GM12864 (cell line): ENCODE measurements at regions not wholly inside any gene's neighbourhood (a gene's known extent, or its start where the extent isn't known, plus 50 kb on each side); places are given as distances from the start of the nearest gene placed in this dataset.

Experiments used
- DNase-seq: peaks from one replicate; pipeline ENCODE4 v3.0.0-alpha.2; 2011; ENCODE audit warnings: low read depth
- H3K4me3 ChIP-seq: 2 replicates; pipeline ENCODE4 v1.5.1; 2011; ENCODE audit warnings: mild to moderate bottlenecking, low read depth, low read length, control low read depth
- TF ChIP-seq, protein P1 (sequence below): IDR thresholded peaks from 2 replicates; pipeline ENCODE4 v1.5.1; 2011; ENCODE audit warnings: low read depth, mild to moderate bottlenecking, moderate library complexity, low read length, control low read depth, inconsistent platforms; ENCODE audit errors: missing control alignments

DNA sequence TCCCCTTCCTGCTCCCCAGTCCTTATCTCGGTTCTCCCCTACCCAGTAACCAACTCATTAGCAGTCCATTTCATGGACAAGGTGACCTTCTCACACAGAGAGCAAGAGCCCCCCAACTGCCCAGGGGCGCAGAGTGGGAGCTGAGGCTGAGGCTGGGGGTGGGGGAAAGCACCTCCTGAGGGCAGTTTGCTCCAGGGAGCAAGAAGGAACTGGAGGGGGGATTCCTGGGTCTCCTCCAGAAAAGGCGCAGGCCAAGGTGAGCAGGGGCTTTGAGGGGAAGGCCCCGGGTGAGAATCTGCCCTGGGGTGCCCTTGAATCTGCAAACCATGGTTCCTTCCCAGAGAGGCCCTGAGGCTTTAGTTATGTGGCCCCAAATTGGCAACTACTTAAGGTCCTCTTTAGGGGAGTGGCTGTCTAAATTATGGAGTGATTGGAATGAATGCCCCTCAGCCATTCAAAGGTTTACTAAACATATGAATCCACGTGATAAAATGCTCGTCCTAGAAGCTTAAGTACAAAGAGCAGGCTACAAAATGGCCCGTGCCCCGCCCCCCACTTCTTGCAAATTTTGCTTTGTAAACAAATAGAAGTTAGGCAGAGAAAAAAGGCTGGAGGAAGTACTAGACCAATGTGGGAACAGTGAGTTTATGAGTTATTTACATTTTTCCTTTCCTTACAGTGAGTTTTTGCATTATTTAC lies 123.5 kb upstream of the HS6ST1 start:
- no peak overlapping the region for H3K4me3 ChIP-seq
- no peak for DNase-seq
- TF ChIP-seq, protein P1, sequence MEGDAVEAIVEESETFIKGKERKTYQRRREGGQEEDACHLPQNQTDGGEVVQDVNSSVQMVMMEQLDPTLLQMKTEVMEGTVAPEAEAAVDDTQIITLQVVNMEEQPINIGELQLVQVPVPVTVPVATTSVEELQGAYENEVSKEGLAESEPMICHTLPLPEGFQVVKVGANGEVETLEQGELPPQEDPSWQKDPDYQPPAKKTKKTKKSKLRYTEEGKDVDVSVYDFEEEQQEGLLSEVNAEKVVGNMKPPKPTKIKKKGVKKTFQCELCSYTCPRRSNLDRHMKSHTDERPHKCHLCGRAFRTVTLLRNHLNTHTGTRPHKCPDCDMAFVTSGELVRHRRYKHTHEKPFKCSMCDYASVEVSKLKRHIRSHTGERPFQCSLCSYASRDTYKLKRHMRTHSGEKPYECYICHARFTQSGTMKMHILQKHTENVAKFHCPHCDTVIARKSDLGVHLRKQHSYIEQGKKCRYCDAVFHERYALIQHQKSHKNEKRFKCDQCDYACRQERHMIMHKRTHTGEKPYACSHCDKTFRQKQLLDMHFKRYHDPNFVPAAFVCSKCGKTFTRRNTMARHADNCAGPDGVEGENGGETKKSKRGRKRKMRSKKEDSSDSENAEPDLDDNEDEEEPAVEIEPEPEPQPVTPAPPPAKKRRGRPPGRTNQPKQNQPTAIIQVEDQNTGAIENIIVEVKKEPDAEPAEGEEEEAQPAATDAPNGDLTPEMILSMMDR: no peak

DNA sequence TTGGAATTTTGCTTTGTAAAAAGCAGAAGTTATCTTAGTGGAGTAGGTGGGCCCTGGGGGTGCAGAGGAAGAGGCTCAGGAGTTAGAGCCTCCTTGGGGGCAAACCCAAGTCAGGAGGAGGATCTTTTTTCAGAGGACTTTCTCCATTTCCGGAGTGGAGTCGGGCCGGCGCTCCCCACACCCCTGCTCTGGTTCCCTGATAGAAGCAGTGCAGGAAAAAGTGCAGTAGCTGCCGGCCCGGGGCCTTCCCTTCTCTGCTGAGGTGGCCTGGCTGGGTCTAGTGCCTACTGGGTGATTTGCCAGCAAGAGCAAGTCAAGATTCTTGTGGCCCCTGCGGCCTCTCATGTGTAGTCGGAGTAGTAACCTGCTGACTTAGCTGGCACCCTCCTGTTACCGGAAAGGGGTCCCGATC lies 124.2 kb upstream of the HS6ST1 start:
- TF ChIP-seq, protein P1: no peak
- H3K4me3 ChIP-seq: no peak overlapping the region
- no peak for DNase-seq

DNA sequence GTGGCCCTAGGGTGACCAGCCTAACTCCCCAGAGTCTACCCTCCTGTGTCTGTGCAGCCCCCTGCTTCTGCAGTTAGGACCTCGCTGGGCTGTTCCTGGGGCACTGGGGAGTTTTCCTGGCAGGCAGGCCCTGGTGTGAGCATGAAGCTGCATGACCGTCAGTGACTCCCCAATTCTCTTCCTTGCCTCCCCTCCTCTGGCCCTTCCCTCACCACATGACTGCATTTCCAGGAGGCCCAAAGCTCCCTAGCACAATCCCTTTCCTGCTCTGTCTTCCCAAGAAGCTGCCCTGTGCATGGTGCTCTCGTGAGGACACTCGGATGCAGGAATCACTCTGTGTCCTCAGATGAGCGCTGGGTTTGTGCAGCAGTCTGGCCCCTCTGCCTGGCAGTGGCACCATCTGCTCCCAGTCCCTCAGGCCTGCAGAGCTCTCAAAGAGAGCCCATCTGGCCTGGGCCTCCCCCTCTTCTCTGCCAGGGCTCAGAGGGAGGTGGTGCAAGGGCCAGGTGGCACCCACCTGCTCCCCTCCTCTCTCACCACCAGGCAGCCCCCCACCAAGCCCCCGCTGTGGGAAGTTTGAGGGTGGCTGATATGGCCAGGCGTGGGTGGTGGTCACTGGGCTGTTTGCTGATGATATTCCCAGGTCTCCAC lies 125.6 kb upstream of the HS6ST1 start:
- DNase-seq: no peak
- TF ChIP-seq, protein P1: no peak
- H3K4me3 ChIP-seq: no peak overlapping the region

DNA sequence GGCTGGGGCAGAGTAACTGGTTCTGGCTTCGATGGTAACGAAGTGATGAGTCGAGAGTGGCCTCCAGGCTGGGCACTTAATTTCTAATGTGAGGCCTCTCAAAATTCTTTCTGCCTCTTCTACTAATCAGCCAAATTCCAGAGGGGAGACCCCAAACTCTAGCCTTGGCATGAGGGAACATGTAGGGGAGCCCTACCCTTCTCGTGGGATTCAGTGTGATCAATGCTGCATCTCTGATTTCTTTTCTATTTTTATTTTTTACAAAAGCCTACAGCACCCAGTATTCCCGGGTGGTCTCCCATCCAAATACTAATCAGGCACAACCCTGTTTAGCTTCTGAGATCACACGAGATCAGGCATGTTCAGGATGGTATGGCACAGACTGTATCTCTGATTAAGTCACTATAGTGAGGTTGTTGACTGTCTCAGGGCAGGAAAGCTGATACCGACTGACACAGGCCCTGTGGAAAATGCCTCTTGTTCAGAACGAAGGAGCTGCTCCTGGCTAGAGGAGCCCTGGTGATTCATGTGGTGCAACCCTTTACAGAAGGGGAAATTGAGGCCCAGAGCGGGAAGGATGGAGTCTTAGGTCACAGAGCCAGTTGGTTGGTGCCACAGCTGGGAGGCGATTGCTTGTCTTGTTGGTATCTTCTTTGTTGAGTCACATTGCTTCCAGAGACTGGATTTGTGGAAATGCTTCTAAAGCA lies 126.3 kb upstream of the HS6ST1 start:
- no peak for DNase-seq
- TF ChIP-seq, protein P1: no peak
- H3K4me3 ChIP-seq: no peak overlapping the region

DNA sequence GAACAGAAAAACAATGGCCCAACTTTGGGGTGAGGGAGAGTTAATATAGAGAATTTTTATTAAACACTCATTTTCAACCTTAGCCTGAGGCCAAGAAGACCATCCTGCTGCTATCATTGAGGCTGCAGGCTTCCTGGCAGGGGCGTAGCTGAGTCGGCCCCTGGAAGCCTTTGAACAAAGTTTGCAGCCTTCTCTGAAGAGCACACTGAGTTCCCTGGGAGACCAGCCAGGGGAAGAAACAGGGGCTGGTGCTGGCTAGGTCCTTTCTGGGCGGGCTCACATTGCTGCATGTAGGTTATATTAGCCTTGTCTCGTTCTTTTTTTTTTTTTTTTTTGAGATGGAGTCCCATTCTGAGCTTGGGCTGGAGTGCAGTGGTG lies 126.8 kb upstream of the HS6ST1 start:
- no peak for DNase-seq
- H3K4me3 ChIP-seq: no peak overlapping the region
- TF ChIP-seq, protein P1: no peak

DNA sequence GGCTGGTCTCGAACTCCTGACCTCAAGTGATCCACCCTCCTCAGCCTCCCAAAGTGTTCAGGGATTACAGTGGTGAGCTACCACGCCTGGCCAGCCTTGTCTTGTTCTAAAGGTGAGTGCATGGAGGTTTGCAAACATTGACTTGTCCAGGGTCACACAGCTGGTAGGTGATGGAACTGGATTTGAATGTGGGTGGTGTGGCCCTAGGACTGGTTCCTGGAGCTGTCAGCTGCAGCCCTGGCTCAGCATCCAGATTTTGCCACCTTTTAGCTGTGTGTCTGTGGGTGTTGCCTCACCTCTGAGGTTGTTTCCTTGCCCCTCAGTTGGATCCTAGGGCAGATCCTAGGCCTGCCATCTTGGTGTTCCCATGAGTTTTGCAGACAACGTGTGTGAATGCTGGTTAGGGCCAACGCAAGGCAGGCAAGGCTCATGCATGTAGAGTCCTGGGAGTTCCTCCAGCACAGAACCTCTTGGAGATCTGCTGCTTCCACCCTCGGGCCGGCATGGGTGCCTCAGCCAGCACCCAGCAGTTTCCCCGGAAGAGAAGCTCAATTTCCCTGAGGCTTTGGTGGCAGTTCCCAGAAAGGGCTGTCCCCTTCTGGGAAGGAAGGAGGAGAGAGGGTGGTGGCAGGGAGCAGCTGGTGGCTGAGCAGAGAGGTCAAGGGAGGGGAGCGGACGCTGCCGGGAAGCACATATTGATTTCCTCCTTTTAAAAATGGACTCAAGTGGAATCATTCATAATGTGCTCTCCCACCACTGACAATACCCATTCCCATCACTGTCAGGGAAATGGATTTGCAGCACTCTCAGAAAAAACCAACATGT lies 127.6 kb upstream of the HS6ST1 start:
- no peak for DNase-seq
- no peak overlapping the region for H3K4me3 ChIP-seq
- TF ChIP-seq, protein P1: no peak
